Lung (tissue), 11 donors: ENCODE measurements at regions not wholly inside any gene's neighbourhood (a gene's known extent, or its start where the extent isn't known, plus 50 kb on each side); places are given as distances from the start of the nearest gene placed in this dataset.
A peak's percentile ranks its signal among the peaks of the same experiment; 100 is the strongest.

ENCODE experiments used
- ATAC-seq: fragments of 200-7000 bp; cut with Tn5 transposase; one replicate; pipeline ENCODE4 v1.9.1; 2020; ENCODE audit warnings: moderate number of reproducible peaks; ENCODE audit not compliant: insufficient read depth, low FRiP score
- DNase-seq, 3 donors: peaks; one replicate each; pipeline ENCODE4 v3.0.0-alpha.2; 2013 to 2017
- H3K27ac ChIP-seq, 2 donors: one replicate each; pipeline ENCODE4 v1.5.1; 2013; ENCODE audit warnings: mild to moderate bottlenecking in 2 of 2, moderate library complexity in 2 of 2, control low read depth in 1 of 2, inconsistent platforms in 1 of 2, low read depth in 1 of 2, low read length in 1 of 2
- H3K27me3 ChIP-seq, 3 donors: one replicate each; pipeline ENCODE4 v1.5.1; 2013; ENCODE audit warnings: low read length in 2 of 3; ENCODE audit not compliant: control insufficient read depth in 3 of 3, insufficient read depth in 3 of 3
- H3K36me3 ChIP-seq, 4 donors: one replicate each; pipeline ENCODE4 v1.5.1; 2013; ENCODE audit warnings: low read length in 4 of 4, mild to moderate bottlenecking in 1 of 4, moderate library complexity in 1 of 4; ENCODE audit not compliant: control insufficient read depth in 4 of 4, insufficient read depth in 4 of 4
- H3K4me1 ChIP-seq, 5 donors: one replicate each; pipeline ENCODE4 v1.5.1; 2013; ENCODE audit warnings: low read length in 5 of 5, mild to moderate bottlenecking in 2 of 5, moderate library complexity in 1 of 5; ENCODE audit not compliant: control insufficient read depth in 5 of 5, insufficient read depth in 5 of 5
- H3K4me3 ChIP-seq: one replicate; pipeline ENCODE4 v1.5.1; 2013; ENCODE audit warnings: mild to moderate bottlenecking, control low read depth, moderate library complexity
- H3K9ac ChIP-seq, 2 donors: one replicate each; pipeline ENCODE4 v1.5.1; 2013; ENCODE audit warnings: low read length in 2 of 2, control low read depth in 1 of 2; ENCODE audit not compliant: insufficient read depth in 1 of 2
- H3K9me3 ChIP-seq, 4 donors: one replicate each; pipeline ENCODE4 v1.5.1; 2013; ENCODE audit warnings: low read length in 3 of 4, mild to moderate bottlenecking in 1 of 4, moderate library complexity in 1 of 4; ENCODE audit not compliant: control insufficient read depth in 4 of 4, insufficient read depth in 3 of 4
- WGBS, 2 donors: extraction: QIAGEN DNeasy Blood & Tissue Kit; methylation state at CpG; one replicate each; pipeline ENCODE4 v1.1.7; 2013; 5-methylcytosine and 5-hydroxymethylcytosine counted together
- TF ChIP-seq, protein P1 (sequence below): IDR thresholded peaks from 2 replicates; pipeline ENCODE4 v1.5.1; 2012; ENCODE audit warnings: mild to moderate bottlenecking; ENCODE audit errors: control extremely low read depth, extremely low read depth
- donor health status: control.
- donor health status: control.
- donor health status: Bipolar disorder and iron deficiency.
- donor health status: healthy.
- donor health status: DM: yes; HTN: yes; CAD: no.

DNA sequence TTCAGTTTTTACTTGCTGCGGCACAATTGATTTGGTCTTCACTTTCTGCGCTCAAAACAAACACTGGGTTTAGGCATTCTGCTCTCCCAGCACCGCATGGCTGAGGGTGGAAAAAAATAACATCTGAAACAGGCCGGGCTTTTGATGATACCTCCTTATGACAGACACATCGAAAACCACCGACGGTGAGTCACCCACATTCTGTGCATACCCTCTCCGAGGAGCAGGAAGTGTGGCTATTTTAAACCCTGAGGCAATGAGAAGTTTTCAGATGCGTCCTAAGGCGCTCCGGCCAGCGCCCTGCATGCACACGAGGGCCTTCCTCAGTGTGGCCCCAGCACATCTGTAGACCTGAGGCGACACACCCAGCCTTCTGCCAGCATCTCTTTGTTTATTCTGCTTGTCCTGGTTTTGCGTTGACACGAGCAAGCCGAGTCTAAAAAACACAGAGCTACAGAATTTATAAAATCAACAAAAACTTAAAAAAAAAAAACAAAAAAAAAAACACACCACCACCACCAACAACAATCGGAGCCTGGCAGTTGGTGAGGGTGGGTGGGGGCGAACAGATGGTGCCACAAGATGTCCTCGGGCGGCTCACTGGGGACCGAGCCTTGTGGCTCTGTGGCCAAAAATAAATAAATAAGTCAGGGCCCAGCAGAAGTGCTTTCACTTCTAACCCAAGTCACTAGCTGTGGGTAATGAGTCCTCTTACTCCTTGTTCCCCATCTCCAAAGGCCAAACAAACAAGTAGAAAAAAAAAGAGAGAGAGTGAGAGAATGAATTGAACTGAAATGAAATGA lies 162.6 kb upstream of the IRF2BP2 start:
- Histone ChIP-seq H3K36me3 (no peaks in the 10 kb centered on the region), H3K4me1 (peaks cover 0 to 26% (median 6%) of the 10 kb centered on the region in 5 donors), H3K27me3 (no peaks in the 10 kb centered on the region), H3K27ac (peak overlapping the region; percentile 30 to 75), H3K9me3 (no peaks in the 10 kb centered on the region), H3K4me3 (no peak overlapping the region), H3K9ac (peak overlapping the region in 1 of 2 donors; percentile 23)
- peak; percentile 49 to 67 (median 59) for DNase-seq
- TF ChIP-seq, protein P1, sequence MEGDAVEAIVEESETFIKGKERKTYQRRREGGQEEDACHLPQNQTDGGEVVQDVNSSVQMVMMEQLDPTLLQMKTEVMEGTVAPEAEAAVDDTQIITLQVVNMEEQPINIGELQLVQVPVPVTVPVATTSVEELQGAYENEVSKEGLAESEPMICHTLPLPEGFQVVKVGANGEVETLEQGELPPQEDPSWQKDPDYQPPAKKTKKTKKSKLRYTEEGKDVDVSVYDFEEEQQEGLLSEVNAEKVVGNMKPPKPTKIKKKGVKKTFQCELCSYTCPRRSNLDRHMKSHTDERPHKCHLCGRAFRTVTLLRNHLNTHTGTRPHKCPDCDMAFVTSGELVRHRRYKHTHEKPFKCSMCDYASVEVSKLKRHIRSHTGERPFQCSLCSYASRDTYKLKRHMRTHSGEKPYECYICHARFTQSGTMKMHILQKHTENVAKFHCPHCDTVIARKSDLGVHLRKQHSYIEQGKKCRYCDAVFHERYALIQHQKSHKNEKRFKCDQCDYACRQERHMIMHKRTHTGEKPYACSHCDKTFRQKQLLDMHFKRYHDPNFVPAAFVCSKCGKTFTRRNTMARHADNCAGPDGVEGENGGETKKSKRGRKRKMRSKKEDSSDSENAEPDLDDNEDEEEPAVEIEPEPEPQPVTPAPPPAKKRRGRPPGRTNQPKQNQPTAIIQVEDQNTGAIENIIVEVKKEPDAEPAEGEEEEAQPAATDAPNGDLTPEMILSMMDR, result no peak
- WGBS, 2 donors, result 14 to 26% methylated on average over 22 of the region's 22 CpGs
- peak; percentile 79 for ATAC-seq

DNA sequence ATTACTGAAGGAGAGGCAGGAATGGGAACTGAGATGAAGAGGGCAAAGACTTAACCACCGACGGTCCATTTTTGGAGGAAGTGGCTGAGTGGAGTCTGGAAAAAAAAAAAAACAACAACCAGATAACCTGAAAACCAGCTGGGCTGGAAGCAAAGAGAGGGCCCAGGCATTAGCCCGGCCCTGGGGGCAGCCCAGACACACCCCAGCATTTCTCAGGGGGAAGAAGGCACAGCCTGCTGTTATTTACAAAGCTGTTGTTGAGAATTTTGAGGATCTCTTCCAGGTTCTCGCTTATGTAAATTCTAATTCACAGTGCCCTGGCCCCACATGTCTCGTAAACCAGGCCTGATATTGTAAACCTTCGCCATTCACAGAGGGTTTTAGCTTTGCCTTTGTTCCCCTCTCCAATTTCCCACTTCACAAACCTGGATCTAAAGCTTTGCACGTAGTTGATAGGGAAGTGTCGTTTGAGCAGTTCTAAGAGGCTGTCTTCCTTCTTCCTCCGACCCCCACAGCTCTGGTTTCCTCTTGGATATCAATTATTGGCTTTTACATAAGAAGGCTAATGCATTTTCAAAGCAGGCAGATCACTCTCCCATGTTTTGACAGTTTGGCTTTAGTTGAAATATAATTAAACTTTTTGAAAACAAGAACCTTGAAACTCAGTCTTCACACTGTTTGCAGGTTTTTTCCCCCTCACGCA lies 161.8 kb upstream of the IRF2BP2 start:
- peaks cover 0 to 26% (median 4%) of the 10 kb centered on the region in 5 donors for H3K4me1 ChIP-seq
- DNase-seq, result peak in 1 of 3 donors; percentile 54
- peak overlapping the region in 1 of 2 donors; percentile 23 for H3K9ac ChIP-seq

DNA sequence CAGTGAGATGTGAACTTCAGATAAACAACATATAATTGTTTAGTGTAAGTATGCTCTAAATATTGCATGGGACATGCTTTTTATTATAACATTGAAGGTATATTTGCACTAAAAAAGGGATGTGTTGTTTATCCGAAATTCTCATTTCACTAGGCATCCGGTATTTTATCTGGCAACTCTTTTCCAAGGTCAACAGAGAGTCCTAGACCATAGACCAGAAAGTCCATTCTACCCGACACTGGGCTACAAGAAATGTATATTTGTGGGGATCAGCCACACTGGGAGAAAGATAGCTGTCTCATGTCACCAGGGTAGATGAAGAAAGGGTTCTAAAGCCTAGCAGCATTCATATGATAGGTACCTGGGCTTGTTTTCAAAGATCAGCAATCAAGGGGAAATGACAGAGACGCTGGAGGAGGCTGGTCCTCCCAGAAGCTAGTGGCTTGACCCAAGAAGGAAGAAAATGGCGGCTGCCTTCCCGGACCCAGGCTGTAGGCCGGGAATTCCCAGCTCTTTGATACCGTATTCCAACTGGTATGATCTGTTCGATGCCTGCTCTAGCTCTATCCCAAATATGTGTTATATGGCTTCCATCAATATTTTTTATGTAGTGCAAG lies 161.1 kb upstream of the IRF2BP2 start:
- Histone ChIP-seq H3K4me1 (peaks cover 0 to 26% (median 4%) of the 10 kb centered on the region in 5 donors), H3K36me3 (no peaks in the 10 kb centered on the region), H3K4me3 (no peak overlapping the region), H3K27ac (no peak overlapping the region), H3K27me3 (no peaks in the 10 kb centered on the region), H3K9me3 (no peaks in the 10 kb centered on the region), H3K9ac (no peak overlapping the region)
- 94 to 96% methylated on average over 9 of the region's 9 CpGs for WGBS, 2 donors
- ATAC-seq, result no peak
- DNase-seq, result no peak
- TF ChIP-seq, protein P1, result no peak

More for the DNA sequence above, 161.8 kb upstream of the IRF2BP2 start:
- TF ChIP-seq, protein P1, result no peak
- H3K27me3 ChIP-seq, result no peaks in the 10 kb centered on the region
- peak overlapping the region in 1 of 2 donors; percentile 74 for H3K27ac ChIP-seq
- ATAC-seq, result no peak
- H3K9me3 ChIP-seq, result no peaks in the 10 kb centered on the region
- H3K4me3 ChIP-seq, result no peak overlapping the region
- WGBS, 2 donors, result 27 to 34% methylated on average over 10 of the region's 10 CpGs
- no peaks in the 10 kb centered on the region for H3K36me3 ChIP-seq
